HG03460 (cell line): ENCODE measurements at regions not wholly inside any gene's neighbourhood (a gene's known extent, or its start where the extent isn't known, plus 50 kb on each side); places are given as distances from the start of the nearest gene placed in this dataset.

Source experiments
- ATAC-seq: cut with Tn5 transposase; IDR thresholded peaks from one replicate; pipeline ENCODE4 v1.9.1; 2021; ENCODE audit not compliant: unreplicated experiment

GRCh38 chr16:86104537-86105048, 205.6 kb downstream of the IRF8 start:
- no peak for ATAC-seq

- no peak for ATAC-seq
Measured at GRCh38 chr16:86107215-86107825, 208.4 kb downstream of the IRF8 start.

- ATAC-seq = no peak
Measured at GRCh38 chr16:86108062-86108461, 209.1 kb downstream of the IRF8 start.

GRCh38 chr16:86110134-86110533, 211.2 kb downstream of the IRF8 start:
- ATAC-seq = no peak

GRCh38 chr16:86110726-86111125, 211.8 kb downstream of the IRF8 start:
- ATAC-seq = no peak

- no peak for ATAC-seq
Measured at GRCh38 chr16:86112178-86112577, 213.2 kb downstream of the IRF8 start.

GRCh38 chr16:86117235-86117634, 218.3 kb downstream of the IRF8 start:
- no peak for ATAC-seq

GRCh38 chr16:86117756-86118155, 218.8 kb downstream of the IRF8 start:
- no peak for ATAC-seq

GRCh38 chr16:86118467-86119307, 219.7 kb downstream of the IRF8 start:
- no peak for ATAC-seq

- no peak for ATAC-seq
Measured at GRCh38 chr16:86120201-86121192, 221.5 kb downstream of the IRF8 start.

GRCh38 chr16:86121374-86122010, 222.5 kb downstream of the IRF8 start:
- no peak for ATAC-seq

GRCh38 chr16:86122681-86123342, 223.8 kb downstream of the IRF8 start:
- no peak for ATAC-seq

GRCh38 chr16:86124321-86124720, 225.4 kb downstream of the IRF8 start:
- ATAC-seq = no peak

- ATAC-seq = no peak
Measured at GRCh38 chr16:86126891-86127290, 227.9 kb downstream of the IRF8 start.

- no peak for ATAC-seq
Measured at GRCh38 chr16:86127366-86127765, 228.4 kb downstream of the IRF8 start.

GRCh38 chr16:86128246-86128645, 229.3 kb downstream of the IRF8 start:
- ATAC-seq = no peak

- ATAC-seq = no peak
Measured at GRCh38 chr16:86129541-86129940, 230.6 kb downstream of the IRF8 start.

- ATAC-seq = no peak
Measured at GRCh38 chr16:86133377-86133776, 234.4 kb downstream of the IRF8 start.

- ATAC-seq = no peak
Measured at GRCh38 chr16:86133847-86134375, 234.9 kb downstream of the IRF8 start.
